ENCODE measurements at regions not wholly inside any gene's neighbourhood (a gene's known extent, or its start where the extent isn't known, plus 50 kb on each side); places are given as distances from the start of the nearest gene placed in this dataset.

DNA sequence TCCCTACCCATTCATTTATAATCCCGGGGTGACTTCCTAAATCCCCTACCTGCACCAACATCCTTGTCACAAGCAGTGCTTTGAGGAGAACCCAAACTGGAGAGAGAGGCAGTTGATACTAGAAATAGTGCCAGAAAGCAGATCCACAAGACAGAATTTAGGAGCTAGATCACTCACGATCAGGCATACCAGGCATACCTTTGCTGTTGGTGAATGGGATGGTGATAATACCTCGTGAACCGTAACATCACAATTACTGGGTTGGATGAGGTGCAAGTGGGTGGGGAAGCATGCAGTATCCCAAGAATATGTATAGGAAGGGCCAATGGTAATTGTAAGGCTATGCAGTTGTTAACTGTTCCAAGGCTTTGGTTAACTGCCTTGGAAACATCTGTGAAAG, 129.3 kb downstream of the TMA16 start:
- no peak for DNase-seq

GRCh38 chr4:163624727-163625126, 130.2 kb downstream of the TMA16 start:
- no peak for DNase-seq

DNA sequence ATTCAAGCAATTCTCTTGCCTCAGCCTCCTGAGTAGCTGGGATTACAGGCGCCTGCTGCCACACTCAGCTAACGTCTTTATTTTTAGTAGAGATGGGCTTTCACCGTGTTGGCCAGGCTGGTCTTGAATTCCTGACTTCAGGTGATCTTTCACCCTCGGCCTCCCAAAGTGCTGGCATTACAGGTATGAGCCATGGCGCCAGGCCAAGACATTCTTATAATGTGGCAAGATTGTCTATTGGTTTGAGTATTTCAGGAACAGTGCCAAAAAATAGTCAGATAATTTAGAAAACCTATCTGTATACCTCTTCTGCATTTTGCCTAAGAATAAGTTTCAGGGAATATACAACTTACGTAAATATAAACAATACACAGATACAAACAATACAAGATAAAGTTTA, 136.8 kb downstream of the TMA16 start:
- no peak for DNase-seq

GRCh38 chr4:163638909-163639308, 144.4 kb downstream of the TMA16 start:
- no peak for DNase-seq

DNA sequence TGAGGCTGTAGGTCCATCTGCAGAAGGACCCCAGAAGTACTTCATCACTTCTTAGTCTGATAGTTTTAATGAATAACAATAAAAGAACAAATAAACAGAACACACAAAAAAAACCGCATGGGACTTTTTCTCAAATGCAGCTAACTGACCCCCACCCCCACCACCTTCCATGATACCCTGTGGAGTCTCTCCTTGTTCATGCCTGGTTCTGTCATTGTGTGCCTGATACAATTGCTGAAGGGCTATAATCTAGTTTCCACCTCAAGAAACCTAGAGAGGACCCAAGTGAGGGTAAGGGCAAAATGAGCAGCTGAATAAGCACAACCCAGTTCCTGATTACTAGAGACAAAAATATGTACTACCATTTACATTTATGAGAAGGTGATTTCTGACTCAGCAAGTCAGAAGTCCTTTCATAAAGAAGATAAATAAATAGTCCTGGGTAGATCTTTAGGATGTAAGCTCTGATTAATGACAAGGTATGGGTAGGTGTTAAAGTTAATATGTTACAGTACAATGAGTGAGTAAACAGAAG, 155.1 kb downstream of the TMA16 start:
- DNase-seq = no peak

GRCh38 chr4:163651761-163652160, 157.3 kb downstream of the TMA16 start:
- no peak for DNase-seq

GRCh38 chr4:163654621-163655020, 160.1 kb downstream of the TMA16 start:
- DNase-seq = no peak

DNA sequence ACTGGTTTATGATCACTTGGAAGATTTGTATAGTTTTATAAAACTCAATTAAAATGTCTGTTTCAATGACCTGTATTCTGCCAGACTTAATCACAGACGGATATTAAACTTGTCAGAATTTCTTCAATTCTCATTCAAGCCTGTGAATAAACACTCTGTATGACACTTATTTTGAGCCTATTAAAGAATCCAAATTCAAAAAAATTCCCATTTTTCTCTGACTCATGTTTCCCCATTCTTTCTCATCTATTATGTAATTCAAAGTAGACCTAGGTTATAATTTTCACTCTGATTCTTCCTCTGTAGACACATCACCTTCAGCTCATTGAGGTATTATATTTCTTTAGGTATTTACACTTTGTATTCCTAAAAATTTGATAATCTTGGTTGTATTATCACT, 166.1 kb downstream of the TMA16 start:
- DNase-seq = no peak

- DNase-seq = no peak
Observed at GRCh38 chr4:163662768-163663167, 168.3 kb downstream of the TMA16 start.

DNA sequence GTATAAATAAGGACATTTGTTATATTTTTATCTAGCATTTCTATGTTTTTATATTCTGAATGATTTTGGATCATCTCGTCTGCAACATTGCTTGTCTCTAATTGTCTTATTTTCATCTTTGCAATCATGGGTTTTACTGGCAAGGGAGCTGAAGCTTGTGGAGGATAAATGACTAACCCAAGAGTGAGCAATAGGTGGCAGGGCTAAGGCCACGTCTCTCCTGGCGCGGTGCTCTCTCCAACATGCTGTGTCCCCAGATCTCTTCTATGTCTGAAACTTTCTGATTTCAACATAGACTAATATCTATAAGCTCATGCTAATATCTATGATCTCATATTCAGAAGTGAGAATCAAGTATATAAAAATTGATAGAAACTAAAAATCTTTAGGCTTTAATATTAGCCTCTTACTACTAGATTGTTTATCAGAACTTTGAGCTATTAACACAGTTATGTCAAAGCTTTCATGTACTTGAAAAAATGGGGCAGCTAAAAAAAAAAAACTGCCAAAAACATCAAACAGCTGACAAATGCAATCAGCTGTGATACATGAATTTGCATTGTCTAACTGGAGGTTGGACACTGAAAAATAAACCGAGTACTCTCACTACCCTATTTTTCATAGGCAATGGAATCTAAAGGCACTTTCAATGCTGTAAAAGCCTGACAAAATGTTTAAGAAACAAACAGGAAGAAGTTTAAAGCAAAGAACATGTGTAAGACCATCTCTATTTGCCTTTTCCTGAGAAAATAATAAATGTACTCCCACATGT, 169.2 kb downstream of the TMA16 start:
- no peak for DNase-seq

DNA sequence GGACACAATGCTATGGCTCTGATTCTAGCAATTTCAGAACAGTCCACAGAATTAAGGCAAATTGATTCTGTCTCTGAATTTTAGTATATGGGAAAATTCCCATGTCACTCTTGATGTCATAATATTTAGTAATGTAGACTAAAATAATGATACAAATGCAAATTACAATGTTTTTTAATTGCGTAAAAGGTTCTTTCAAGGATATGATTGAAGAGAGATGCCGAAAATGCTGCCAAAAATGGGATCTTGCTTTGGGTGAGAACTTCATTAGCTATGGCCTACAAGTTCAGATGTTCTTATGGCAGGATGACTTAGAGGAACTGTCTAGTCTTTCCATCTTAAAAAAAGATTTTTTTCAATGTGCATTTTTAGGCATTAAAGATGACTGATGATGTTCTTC, 170.6 kb downstream of the TMA16 start:
- DNase-seq = no peak

DNA sequence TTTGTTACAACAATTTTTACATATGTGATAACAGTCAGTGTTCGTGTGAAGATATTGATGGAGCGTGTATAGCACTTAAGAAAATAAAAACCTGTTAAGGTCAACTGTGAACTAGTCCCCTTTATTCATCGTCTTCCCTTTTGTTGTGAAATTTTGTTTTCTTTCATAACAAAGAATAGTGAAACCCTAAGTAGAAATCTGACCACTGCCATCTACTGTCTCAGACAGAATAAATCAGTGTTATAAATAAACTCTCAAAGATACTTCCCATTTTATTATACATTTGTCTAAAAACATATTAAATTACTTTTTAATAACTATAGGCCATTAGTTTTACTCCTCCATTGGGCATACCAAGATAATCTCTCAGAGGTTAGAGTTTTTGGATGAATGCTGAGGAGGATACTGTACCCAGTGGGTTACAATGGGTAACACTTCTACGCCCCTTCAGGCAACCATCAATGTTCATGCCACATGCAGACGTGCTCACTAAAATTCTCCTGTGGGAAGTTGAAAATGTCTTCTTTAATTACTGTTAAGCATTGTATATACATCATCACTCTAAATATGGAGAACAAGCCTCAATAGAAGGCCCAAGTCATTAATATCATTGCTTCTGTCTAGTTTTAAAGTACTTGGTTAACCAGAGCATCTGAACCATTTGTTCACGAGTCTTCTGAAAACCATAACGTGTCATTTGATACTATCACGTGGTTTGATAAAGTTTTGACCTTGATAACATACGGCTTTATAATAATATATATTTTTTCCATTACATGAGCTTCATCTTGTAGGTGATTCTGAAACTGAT, 171.2 kb downstream of the TMA16 start:
- no peak for DNase-seq

GRCh38 chr4:163666332-163666873, 171.9 kb downstream of the TMA16 start:
- DNase-seq = no peak

GRCh38 chr4:163672751-163673150, 178.3 kb downstream of the TMA16 start:
- no peak for DNase-seq

DNA sequence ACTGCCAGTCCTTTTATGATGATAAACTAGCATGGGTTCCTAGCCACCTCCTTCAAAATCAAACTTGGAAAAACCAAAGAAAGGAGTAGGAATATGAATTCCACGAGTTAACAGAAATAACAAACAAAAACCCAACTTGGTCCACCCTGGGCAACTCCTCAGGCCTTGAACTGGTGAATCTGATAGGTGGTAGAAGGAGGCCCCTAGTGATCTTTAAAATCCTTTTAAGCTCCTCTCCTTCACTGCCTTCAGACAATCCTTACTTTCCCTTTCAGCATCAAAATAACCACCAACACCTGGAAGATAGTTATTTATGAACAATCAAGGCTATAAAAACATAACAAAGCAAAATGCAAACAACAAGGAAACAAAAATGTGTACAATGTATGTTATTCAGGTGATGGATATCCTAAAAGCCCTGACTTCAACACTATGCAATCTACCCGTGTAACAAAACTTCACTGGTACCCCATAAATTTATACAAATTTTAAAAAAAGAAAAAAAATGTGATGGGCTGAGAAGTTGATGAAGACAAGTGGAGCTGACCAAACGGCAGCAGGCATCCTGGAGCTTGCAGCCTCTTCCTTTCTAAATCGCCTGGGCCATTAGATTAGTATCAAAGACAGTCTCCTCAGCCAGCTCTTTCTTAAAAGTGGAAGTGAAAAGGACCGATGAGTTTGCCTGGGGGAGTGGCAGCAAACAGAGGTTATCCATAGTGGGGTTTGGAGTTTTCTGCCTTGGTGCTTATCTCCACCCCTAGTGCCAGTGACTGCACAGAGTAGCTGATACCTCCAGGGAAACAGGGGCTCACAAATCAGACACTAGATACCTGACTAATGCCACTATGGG, 179.6 kb downstream of the TMA16 start:
- DNase-seq = no peak

DNA sequence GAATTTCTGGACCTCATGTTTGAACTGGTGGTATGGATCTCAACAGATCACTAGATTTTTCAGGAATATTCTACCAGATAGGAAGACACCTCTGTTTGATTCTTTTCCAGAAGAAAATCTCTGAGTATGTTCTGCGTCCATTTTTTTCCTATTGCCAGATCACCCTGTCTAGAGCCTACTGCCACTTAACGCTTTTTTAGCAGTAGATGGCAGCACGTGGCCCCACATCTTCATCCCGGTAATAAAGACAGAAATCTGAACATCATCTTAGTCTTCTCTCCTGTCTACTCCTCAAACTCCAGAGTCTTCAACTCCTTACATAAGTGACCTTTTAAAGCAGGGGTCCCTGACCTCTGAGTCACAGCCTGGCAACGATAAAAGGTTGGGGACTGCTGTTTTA, 184.7 kb downstream of the TMA16 start:
- DNase-seq = no peak

- no peak for DNase-seq
Observed at GRCh38 chr4:163680386-163681098, 186.1 kb downstream of the TMA16 start.

GRCh38 chr4:163681208-163681821, 186.8 kb downstream of the TMA16 start:
- DNase-seq = peak; percentile 21

GRCh38 chr4:163688856-163689255, 194.4 kb downstream of the TMA16 start:
- no peak for DNase-seq

- DNase-seq = no peak
Observed at GRCh38 chr4:163693211-163693610, 198.7 kb downstream of the TMA16 start.

- no peak for DNase-seq
Observed at GRCh38 chr4:163693776-163694175, 199.3 kb downstream of the TMA16 start.

GRCh38 chr4:163694385-163694784, 199.9 kb downstream of the TMA16 start:
- DNase-seq = no peak

All from NCI-H1694 (cell line).